Suprapubic skin (tissue), 4 donors: ENCODE measurements at regions not wholly inside any gene's neighbourhood (a gene's known extent, or its start where the extent isn't known, plus 50 kb on each side); places are given as distances from the start of the nearest gene placed in this dataset.

Experiments
- EP300 ChIP-seq: sonication (generic); formaldehyde crosslinking; IDR thresholded peaks from one replicate; pipeline ENCODE4 v1.6.1; 2017; ENCODE audit warnings: antibody characterized with exemption
- POLR2A ChIP-seq, 2 donors: fragments of 450-650 bp; IDR thresholded peaks; one replicate each; pipeline ENCODE4 v1.6.1; 2017; ENCODE audit warnings: antibody characterized with exemption in 2 of 2, mild to moderate bottlenecking in 2 of 2, moderate library complexity in 2 of 2
- POLR2AphosphoS5 ChIP-seq, 3 donors: sonication (generic); formaldehyde crosslinking; IDR thresholded peaks; one replicate each; pipeline ENCODE4 v1.6.1; 2017; ENCODE audit warnings: antibody characterized with exemption in 3 of 3
- TF ChIP-seq, protein P1 (sequence below), 2 donors: fragments of 200-600 bp in 1 of 2; fragments of 450-650 bp in 1 of 2; sonication (generic) in 1 of 2; IDR thresholded peaks; one replicate each; pipeline ENCODE4 v1.5.1; 2016 to 2019; ENCODE audit warnings: antibody characterized with exemption in 2 of 2, mild to moderate bottlenecking in 1 of 2, moderate library complexity in 1 of 2

DNA sequence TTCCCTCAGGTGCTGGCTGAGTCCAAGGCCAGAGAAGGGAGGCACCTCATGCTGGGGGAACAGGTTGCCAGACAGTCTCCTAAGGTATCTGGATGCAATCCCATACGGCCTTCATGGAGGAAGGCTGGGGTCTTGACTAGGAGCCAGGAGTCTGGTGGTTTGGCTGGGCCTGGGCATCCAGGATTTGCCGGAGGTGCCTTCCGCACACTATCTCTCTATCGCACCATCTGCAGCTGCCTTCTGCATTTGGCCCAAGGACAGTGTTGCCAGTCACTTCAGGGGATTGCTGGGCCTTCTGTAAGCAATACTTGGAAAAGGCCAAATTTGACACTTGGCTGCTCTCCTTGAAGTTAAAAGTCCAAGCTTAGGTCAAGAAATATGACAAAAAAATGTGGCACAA, 327.2 kb downstream of the EN1 start:
- TF ChIP-seq, protein P1, sequence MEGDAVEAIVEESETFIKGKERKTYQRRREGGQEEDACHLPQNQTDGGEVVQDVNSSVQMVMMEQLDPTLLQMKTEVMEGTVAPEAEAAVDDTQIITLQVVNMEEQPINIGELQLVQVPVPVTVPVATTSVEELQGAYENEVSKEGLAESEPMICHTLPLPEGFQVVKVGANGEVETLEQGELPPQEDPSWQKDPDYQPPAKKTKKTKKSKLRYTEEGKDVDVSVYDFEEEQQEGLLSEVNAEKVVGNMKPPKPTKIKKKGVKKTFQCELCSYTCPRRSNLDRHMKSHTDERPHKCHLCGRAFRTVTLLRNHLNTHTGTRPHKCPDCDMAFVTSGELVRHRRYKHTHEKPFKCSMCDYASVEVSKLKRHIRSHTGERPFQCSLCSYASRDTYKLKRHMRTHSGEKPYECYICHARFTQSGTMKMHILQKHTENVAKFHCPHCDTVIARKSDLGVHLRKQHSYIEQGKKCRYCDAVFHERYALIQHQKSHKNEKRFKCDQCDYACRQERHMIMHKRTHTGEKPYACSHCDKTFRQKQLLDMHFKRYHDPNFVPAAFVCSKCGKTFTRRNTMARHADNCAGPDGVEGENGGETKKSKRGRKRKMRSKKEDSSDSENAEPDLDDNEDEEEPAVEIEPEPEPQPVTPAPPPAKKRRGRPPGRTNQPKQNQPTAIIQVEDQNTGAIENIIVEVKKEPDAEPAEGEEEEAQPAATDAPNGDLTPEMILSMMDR (IDR thresholded peaks at IDR 0.05): no peak
- no peak for TF ChIP-seq POLR2A (IDR thresholded peaks at IDR 0.05)
- TF ChIP-seq EP300: no peak
- TF ChIP-seq POLR2AphosphoS5 (IDR thresholded peaks at IDR 0.05): no peak
